ENCODE measurements at regions not wholly inside any gene's neighbourhood (a gene's known extent, or its start where the extent isn't known, plus 50 kb on each side); places are given as distances from the start of the nearest gene placed in this dataset.

GRCh38 chr10:65133652-65134051 lies 1612.5 kb downstream of the REEP3 start:
- no peaks in the 10 kb centered on the region for H3K27me3 ChIP-seq
- no peaks in the 10 kb centered on the region for H3K9me3 ChIP-seq
- H3K36me3 ChIP-seq = no peaks in the 10 kb centered on the region
- H3K4me3 ChIP-seq = no peak overlapping the region
- H3K4me1 ChIP-seq = no peaks in the 10 kb centered on the region
- no peak for DNase-seq (ENCODE audit: low spot score in 2 of 2)
- WGBS = 87% methylated on average over 5 of the region's 5 CpGs
- TF ChIP-seq POLR2A (IDR thresholded peaks at IDR 0.05) (no peak), POLR2AphosphoS5 (IDR thresholded peaks at IDR 0.05) (no peak), EP300 (IDR thresholded peaks at IDR 0.05) (no peak)
- no peak overlapping the region for H3K27ac ChIP-seq

GRCh38 chr10:65135508-65135907 lies 1614.3 kb downstream of the REEP3 start:
- H3K4me3 ChIP-seq = no peak overlapping the region
- no peaks in the 10 kb centered on the region for H3K9me3 ChIP-seq
- no peak for DNase-seq (ENCODE audit: low spot score in 2 of 2)
- no peaks in the 10 kb centered on the region for H3K27me3 ChIP-seq
- no peaks in the 10 kb centered on the region for H3K4me1 ChIP-seq
- H3K27ac ChIP-seq = no peak overlapping the region
- H3K36me3 ChIP-seq = no peaks in the 10 kb centered on the region
- TF ChIP-seq CTCF (IDR thresholded peaks at IDR 0.05) = no peak
- TF ChIP-seq POLR2A (IDR thresholded peaks at IDR 0.05) = no peak
- TF ChIP-seq POLR2AphosphoS5 (IDR thresholded peaks at IDR 0.05) = no peak
- WGBS = 24% methylated on average over 1 of the region's 1 CpG

- WGBS = 56% methylated on average over 2 of the region's 2 CpGs
- Histone ChIP-seq H3K4me3 (no peak overlapping the region), H3K4me1 (no peaks in the 10 kb centered on the region), H3K27me3 (no peaks in the 10 kb centered on the region), H3K9me3 (no peaks in the 10 kb centered on the region), H3K27ac (no peak overlapping the region), H3K36me3 (no peaks in the 10 kb centered on the region)
- TF ChIP-seq EP300 (IDR thresholded peaks at IDR 0.05) (no peak), POLR2A (IDR thresholded peaks at IDR 0.05) (no peak), CTCF (IDR thresholded peaks at IDR 0.05) (no peak), POLR2AphosphoS5 (IDR thresholded peaks at IDR 0.05) (no peak)
- DNase-seq (ENCODE audit: low spot score in 2 of 2) = no peak
These were observed 1621.6 kb downstream of the REEP3 start for GRCh38 chr10:65142641-65143435.

- DNase-seq (ENCODE audit: low spot score in 2 of 2) = no peak
- Histone ChIP-seq H3K9me3 (no peaks in the 10 kb centered on the region), H3K4me1 (no peaks in the 10 kb centered on the region), H3K4me3 (no peak overlapping the region), H3K27me3 (no peaks in the 10 kb centered on the region), H3K36me3 (no peaks in the 10 kb centered on the region), H3K27ac (no peak overlapping the region)
- WGBS = 87% methylated on average over 4 of the region's 4 CpGs
- no peak for TF ChIP-seq POLR2A (IDR thresholded peaks at IDR 0.05)
- no peak for TF ChIP-seq EP300 (IDR thresholded peaks at IDR 0.05)
- TF ChIP-seq CTCF (IDR thresholded peaks at IDR 0.05) = no peak
- TF ChIP-seq POLR2AphosphoS5 (IDR thresholded peaks at IDR 0.05) = no peak
These were observed 1622.5 kb downstream of the REEP3 start for GRCh38 chr10:65143723-65144122.

GRCh38 chr10:65149878-65150277 lies 1628.7 kb downstream of the REEP3 start:
- DNase-seq (ENCODE audit: low spot score in 2 of 2) = no peak
- no peaks in the 10 kb centered on the region for H3K27me3 ChIP-seq
- no peak overlapping the region for H3K4me3 ChIP-seq
- TF ChIP-seq EP300 (IDR thresholded peaks at IDR 0.05) = no peak
- TF ChIP-seq CTCF (IDR thresholded peaks at IDR 0.05) = no peak
- TF ChIP-seq POLR2A (IDR thresholded peaks at IDR 0.05) = no peak
- TF ChIP-seq POLR2AphosphoS5 (IDR thresholded peaks at IDR 0.05) = no peak
- H3K27ac ChIP-seq = no peak overlapping the region
- no peaks in the 10 kb centered on the region for H3K4me1 ChIP-seq
- no peaks in the 10 kb centered on the region for H3K9me3 ChIP-seq
- no peaks in the 10 kb centered on the region for H3K36me3 ChIP-seq
- 85% methylated on average over 1 of the region's 1 CpG for WGBS
